Central memory CD8-positive, alpha-beta T cell (primary cell): ENCODE measurements at regions not wholly inside any gene's neighbourhood (a gene's known extent, or its start where the extent isn't known, plus 50 kb on each side); places are given as distances from the start of the nearest gene placed in this dataset.

ENCODE experiments used
- ATAC-seq: fragments of 150-1000 bp; cut with Tn5 transposase; replicated peaks from 2 replicates; pipeline ENCODE4 v1.10.0; 2022; ENCODE audit warnings: mild to moderate bottlenecking, moderate FRiP score, moderate number of reproducible peaks; ENCODE audit not compliant: poor library complexity, severe bottlenecking; ENCODE audit errors: extremely low read depth
- DNase-seq, 2 donors: peaks; one replicate each; pipeline ENCODE4 v3.0.0; 2021; ENCODE audit warnings: low spot score in 2 of 2
- H3K27ac Mint-ChIP-seq: one replicate; pipeline ENCODE4 v1.8.0; 2022; ENCODE audit warnings: low read depth, mild to moderate bottlenecking, moderate library complexity, mixed read lengths
- H3K27me3 Mint-ChIP-seq: one replicate; pipeline ENCODE4 v1.8.0; 2022; ENCODE audit warnings: mixed read lengths
- H3K36me3 Mint-ChIP-seq: one replicate; pipeline ENCODE4 v1.8.0; 2022; ENCODE audit warnings: mild to moderate bottlenecking, moderate library complexity, mixed read lengths; ENCODE audit not compliant: insufficient read depth
- H3K4me1 Mint-ChIP-seq: one replicate; pipeline ENCODE4 v1.8.0; 2022; ENCODE audit warnings: mixed read lengths
- H3K4me3 Mint-ChIP-seq: one replicate; pipeline ENCODE4 v1.8.0; 2022; ENCODE audit warnings: mild to moderate bottlenecking, moderate library complexity, mixed read lengths
- H3K9me3 Mint-ChIP-seq: one replicate; pipeline ENCODE4 v1.8.0; 2022; ENCODE audit warnings: mixed read lengths

GRCh38 chr16:89038811-89039735, 54.6 kb upstream of the ACSF3 start:
- no peak overlapping the region for H3K4me3 Mint-ChIP-seq
- no peak overlapping the region for H3K27ac Mint-ChIP-seq
- no peaks in the 10 kb centered on the region for H3K9me3 Mint-ChIP-seq
- ATAC-seq (no peak), DNase-seq (no peak)
- peaks cover 36% of the 10 kb centered on the region for H3K27me3 Mint-ChIP-seq
- peaks cover 1% of the 10 kb centered on the region for H3K36me3 Mint-ChIP-seq
- no peaks in the 10 kb centered on the region for H3K4me1 Mint-ChIP-seq

- Mint-ChIP-seq H3K4me3 (no peak overlapping the region), H3K36me3 (peaks cover 1% of the 10 kb centered on the region), H3K4me1 (no peaks in the 10 kb centered on the region), H3K9me3 (no peaks in the 10 kb centered on the region), H3K27me3 (peaks cover 36% of the 10 kb centered on the region), H3K27ac (no peak overlapping the region)
- DNase-seq (no peak), ATAC-seq (no peak)
These were observed 53.9 kb upstream of the ACSF3 start for GRCh38 chr16:89039756-89040155.

- Mint-ChIP-seq H3K27ac (no peak overlapping the region), H3K4me3 (no peak overlapping the region), H3K36me3 (peaks cover 1% of the 10 kb centered on the region), H3K9me3 (no peaks in the 10 kb centered on the region), H3K4me1 (no peaks in the 10 kb centered on the region), H3K27me3 (peaks cover 35% of the 10 kb centered on the region)
- ATAC-seq, result no peak
- DNase-seq, result no peak
These were observed 53.3 kb upstream of the ACSF3 start for GRCh38 chr16:89040391-89040790.

GRCh38 chr16:89040861-89041570, 52.6 kb upstream of the ACSF3 start:
- H3K4me3 Mint-ChIP-seq, result no peak overlapping the region
- DNase-seq, result no peak

GRCh38 chr16:89041571-89042481, 51.8 kb upstream of the ACSF3 start:
- Mint-ChIP-seq H3K36me3 (peaks cover 1% of the 10 kb centered on the region), H3K4me1 (no peaks in the 10 kb centered on the region), H3K9me3 (peaks cover 5% of the 10 kb centered on the region), H3K4me3 (no peak overlapping the region), H3K27me3 (peaks cover 27% of the 10 kb centered on the region), H3K27ac (no peak overlapping the region)
- ATAC-seq, result no peak
- DNase-seq, result no peak

More at GRCh38 chr16:89040861-89041570, 52.6 kb upstream of the ACSF3 start:
- H3K27me3 Mint-ChIP-seq, result peaks cover 30% of the 10 kb centered on the region
- no peak for ATAC-seq
- H3K4me1 Mint-ChIP-seq, result no peaks in the 10 kb centered on the region
- H3K27ac Mint-ChIP-seq, result no peak overlapping the region
- peaks cover 4% of the 10 kb centered on the region for H3K9me3 Mint-ChIP-seq
- H3K36me3 Mint-ChIP-seq, result peaks cover 1% of the 10 kb centered on the region

GRCh38 chr16:89042711-89043551, 50.7 kb upstream of the ACSF3 start:
- H3K9me3 Mint-ChIP-seq, result peaks cover 5% of the 10 kb centered on the region
- DNase-seq, result no peak
- peaks cover 16% of the 10 kb centered on the region for H3K27me3 Mint-ChIP-seq
- H3K4me1 Mint-ChIP-seq, result no peaks in the 10 kb centered on the region
- no peak overlapping the region for H3K27ac Mint-ChIP-seq
- H3K36me3 Mint-ChIP-seq, result peaks cover 3% of the 10 kb centered on the region
- H3K4me3 Mint-ChIP-seq, result no peak overlapping the region
- no peak for ATAC-seq

- H3K27ac Mint-ChIP-seq, result no peak overlapping the region
- no peaks in the 10 kb centered on the region for H3K4me1 Mint-ChIP-seq
- DNase-seq, result no peak
- peaks cover 5% of the 10 kb centered on the region for H3K9me3 Mint-ChIP-seq
- peaks cover 11% of the 10 kb centered on the region for H3K27me3 Mint-ChIP-seq
- H3K4me3 Mint-ChIP-seq, result no peak overlapping the region
- peaks cover 3% of the 10 kb centered on the region for H3K36me3 Mint-ChIP-seq
- no peak for ATAC-seq
These were observed 49.8 kb upstream of the ACSF3 start for GRCh38 chr16:89043636-89044417.
